AG09309 (cell line): ENCODE measurements at regions not wholly inside any gene's neighbourhood (a gene's known extent, or its start where the extent isn't known, plus 50 kb on each side); places are given as distances from the start of the nearest gene placed in this dataset.

Source experiments
- DNase-seq: peaks from one replicate; pipeline ENCODE4 v3.0.0-alpha.2; 2010; ENCODE audit warnings: low read depth
- H3K4me3 ChIP-seq: 2 replicates; pipeline ENCODE4 v1.5.1; 2011; ENCODE audit warnings: mild to moderate bottlenecking, low read depth, low read length, moderate library complexity; ENCODE audit not compliant: control insufficient read depth
- TF ChIP-seq, protein P1 (sequence below): IDR thresholded peaks from 2 replicates; pipeline ENCODE4 v1.5.1; 2011; ENCODE audit warnings: mild to moderate bottlenecking, low read depth, low read length, inconsistent platforms; ENCODE audit not compliant: insufficient read depth, control insufficient read depth; ENCODE audit errors: missing control alignments

GRCh38 chr7:148472406-148472805, 118.2 kb upstream of the C7orf33 start:
- no peak overlapping the region for H3K4me3 ChIP-seq
- TF ChIP-seq, protein P1, sequence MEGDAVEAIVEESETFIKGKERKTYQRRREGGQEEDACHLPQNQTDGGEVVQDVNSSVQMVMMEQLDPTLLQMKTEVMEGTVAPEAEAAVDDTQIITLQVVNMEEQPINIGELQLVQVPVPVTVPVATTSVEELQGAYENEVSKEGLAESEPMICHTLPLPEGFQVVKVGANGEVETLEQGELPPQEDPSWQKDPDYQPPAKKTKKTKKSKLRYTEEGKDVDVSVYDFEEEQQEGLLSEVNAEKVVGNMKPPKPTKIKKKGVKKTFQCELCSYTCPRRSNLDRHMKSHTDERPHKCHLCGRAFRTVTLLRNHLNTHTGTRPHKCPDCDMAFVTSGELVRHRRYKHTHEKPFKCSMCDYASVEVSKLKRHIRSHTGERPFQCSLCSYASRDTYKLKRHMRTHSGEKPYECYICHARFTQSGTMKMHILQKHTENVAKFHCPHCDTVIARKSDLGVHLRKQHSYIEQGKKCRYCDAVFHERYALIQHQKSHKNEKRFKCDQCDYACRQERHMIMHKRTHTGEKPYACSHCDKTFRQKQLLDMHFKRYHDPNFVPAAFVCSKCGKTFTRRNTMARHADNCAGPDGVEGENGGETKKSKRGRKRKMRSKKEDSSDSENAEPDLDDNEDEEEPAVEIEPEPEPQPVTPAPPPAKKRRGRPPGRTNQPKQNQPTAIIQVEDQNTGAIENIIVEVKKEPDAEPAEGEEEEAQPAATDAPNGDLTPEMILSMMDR: no peak
- DNase-seq: no peak

DNA sequence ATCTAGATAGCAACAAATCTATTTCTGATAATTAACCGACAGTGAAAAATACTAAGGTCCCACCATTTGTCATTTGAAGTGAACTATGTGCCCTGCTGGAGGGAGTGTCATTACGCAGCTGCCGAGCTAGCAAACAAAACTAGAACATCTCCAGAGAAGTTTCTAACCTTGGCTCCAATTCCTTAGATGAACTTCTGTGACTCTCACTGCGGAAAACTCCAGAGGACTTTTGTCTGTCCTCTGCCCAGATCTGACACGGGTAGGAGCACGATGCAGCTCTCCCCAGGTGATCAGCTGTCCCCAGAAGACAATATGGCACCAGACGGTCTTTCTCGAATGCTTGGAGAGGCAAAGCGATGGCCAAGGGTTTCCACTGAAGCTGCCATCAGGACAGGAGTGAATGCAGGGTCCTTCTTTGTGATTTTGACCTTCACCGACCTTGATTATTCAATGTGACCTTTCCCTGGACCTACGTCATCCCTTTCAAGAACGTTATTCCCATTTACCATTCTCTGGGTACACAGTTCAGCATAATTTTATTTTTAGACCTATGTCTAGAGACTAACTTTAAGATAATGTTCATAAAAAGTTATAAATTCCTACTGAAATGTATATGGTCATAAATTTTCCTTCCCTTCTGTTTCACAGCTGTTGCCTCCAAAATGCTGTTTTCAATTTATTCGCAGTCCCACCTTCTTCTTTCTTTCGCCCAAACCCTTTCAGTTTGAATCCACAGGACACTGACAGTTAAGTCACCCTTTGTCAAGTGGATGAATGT, 116.7 kb upstream of the C7orf33 start:
- H3K4me3 ChIP-seq: no peak overlapping the region
- no peak for DNase-seq
- TF ChIP-seq, protein P1: no peak

DNA sequence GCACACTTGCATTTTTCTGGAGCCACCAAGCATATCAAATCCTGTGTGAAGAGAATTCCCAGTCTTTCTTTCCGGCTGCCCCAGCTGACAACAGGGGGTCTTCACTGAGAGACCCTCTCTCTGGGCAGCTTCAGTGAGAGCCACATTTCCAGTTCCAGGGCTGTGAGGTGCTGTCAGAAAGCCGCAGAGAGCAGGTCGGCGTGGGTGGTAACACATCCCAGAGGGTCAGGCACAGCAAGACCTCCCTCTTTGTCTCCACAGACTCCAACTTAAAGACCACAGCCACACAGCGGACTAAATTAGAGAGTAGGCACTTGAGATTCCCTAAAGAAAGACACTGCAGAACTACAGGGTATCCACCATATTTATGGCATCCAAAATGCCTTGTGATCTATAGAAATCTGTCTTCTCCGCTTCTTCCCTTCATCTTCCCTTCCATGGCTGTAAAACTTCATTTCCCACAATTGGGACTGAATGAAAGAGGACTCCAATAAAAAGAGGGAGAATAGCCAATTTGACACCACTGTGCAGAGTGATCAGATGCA, 116.0 kb upstream of the C7orf33 start:
- no peak for DNase-seq
- TF ChIP-seq, protein P1: no peak
- H3K4me3 ChIP-seq: no peak overlapping the region

DNA sequence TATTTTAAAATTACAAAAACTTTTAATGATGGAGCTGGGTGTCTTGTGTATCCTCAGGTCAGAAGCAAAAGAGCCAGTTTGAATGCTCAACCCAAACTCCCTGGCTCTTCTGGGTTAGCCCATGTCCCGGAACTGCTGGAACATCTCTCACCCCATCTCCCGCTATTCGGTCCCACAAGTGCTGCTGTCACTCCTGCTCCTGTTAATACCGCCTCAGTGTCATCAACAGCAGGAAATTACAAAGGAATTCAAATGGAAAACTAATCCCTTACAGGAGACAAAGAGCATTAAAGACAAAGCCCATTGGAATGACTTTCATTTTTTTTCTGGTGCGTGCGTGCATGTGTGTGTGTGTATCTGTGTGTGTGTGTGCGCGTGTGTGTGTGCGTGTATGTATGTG, 112.0 kb upstream of the C7orf33 start:
- TF ChIP-seq, protein P1: no peak
- no peak overlapping the region for H3K4me3 ChIP-seq
- no peak for DNase-seq

- DNase-seq: no peak
- no peak overlapping the region for H3K4me3 ChIP-seq
- TF ChIP-seq, protein P1: no peak
These were observed 110.0 kb upstream of the C7orf33 start for GRCh38 chr7:148480479-148481146.

DNA sequence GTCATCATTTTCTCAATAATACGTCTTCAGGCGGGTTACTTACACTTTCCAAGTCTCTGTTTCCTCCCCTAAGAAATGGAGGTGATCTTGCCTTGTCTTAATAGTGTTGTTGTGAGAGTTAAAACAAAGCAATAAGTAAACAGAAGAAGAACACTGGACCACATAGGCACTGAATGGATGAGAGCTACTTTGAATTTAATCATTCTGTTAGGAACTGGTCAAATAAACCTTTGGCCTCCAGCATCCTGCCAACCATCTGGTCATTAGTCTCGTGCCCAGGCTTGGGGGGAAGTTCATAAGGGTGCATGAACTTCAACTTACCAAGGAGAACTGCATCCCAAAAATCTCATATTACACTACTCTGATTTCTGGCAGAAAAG, 109.4 kb upstream of the C7orf33 start:
- TF ChIP-seq, protein P1: no peak
- DNase-seq: no peak
- no peak overlapping the region for H3K4me3 ChIP-seq
